WI38 (cell line): ENCODE measurements at regions not wholly inside any gene's neighbourhood (a gene's known extent, or its start where the extent isn't known, plus 50 kb on each side); places are given as distances from the start of the nearest gene placed in this dataset.
"Not testable (repeated sequence)": the region's sequence is repeated elsewhere in the genome, so short reads cannot be mapped to it uniquely, and the experiment has no call there.

Source experiments
- H3K4me3 ChIP-seq: 2 replicates; pipeline ENCODE4 v1.5.1; 2011; ENCODE audit warnings: low read depth, mild to moderate bottlenecking, control low read depth, low read length
- CTCF ChIP-seq: IDR thresholded peaks from 2 replicates; pipeline ENCODE4 v1.5.1; 2012; ENCODE audit warnings: low read depth, mild to moderate bottlenecking, control low read depth, low read length

DNA sequence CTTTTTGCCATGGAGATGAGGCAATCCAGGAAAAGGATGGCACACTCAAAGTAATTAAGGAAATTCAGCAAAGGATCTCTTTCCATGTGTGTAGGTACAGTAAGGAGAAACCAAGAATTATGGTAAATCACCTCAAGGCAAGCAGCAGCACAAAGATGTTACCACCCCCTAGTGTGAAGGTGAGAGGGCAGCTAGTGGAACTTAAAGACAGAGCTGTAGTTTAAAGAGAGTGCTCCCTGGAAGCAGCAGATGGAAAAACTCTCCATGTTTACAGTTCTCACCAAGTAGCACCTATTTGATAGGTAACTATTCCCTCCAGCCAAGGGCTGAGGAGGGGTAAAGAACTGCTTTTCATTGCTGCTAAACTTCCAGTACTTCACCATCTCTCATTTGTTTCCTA, 860.4 kb upstream of the CRIM1 start:
- H3K4me3 ChIP-seq, result no peak overlapping the region
- TF ChIP-seq CTCF, result no peak

DNA sequence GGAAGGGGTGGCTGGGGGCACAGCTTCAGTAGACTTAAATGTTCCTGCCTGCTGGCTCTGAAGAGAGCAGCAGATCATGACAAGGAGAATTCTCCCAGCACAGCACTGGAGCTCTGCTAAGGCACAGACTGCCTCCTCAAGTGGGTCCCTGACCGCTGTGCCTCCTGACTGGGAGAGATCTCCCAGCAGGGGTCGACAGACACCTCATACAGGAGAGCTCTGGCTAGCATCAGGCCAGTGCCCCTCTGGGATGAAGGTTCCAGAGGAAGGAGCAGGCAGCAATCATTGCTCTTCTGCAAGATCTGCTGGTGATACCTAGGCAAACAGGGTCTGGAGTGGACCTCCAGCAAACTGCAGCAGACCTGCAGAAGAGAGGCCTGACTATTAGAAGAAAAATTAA, 877.5 kb upstream of the CRIM1 start:
- not testable (repeated sequence) for H3K4me3 ChIP-seq

- H3K4me3 ChIP-seq, result no peak overlapping the region
- no peak for TF ChIP-seq CTCF
These were observed 887.3 kb upstream of the CRIM1 start for GRCh38 chr2:35468245-35468644.

DNA sequence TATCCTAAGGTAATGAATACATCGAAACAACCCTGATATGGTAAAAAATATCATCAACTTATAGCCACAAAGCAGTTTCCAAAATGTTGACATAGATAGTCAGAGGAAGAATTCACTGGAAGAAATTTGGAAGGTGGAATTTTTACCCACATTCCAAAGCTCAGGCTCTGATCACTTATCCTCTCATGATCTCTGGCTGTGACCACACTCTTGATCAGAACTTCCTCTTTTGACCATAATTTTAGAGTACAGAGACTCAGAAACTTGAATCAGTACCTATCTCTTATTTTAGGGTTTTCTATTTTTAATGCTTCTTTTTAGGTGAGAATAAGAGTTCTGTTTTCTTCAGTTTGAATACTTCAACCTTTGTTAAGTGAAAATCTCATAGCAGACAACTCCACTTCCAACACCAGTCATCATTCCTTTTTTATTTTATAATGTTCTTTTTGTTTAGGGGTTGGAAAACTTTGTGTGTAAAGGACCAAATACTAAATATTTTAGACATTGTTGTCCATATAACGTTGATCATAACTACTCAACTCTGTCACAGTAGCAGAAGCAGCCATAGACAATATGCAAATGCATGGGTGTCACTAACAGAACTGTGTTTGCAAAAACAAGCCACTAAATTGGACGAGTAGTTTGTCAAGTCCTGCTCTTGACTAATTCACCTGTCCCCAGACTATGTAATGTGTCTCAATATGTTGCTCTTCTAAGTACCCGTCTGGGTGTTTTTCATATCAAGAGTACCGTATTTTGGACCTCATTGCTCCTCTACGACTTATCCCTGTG, 891.6 kb upstream of the CRIM1 start:
- H3K4me3 ChIP-seq, result no peak overlapping the region
- TF ChIP-seq CTCF, result no peak

GRCh38 chr2:35462226-35462998, 893.2 kb upstream of the CRIM1 start:
- H3K4me3 ChIP-seq, result no peak overlapping the region
- no peak for TF ChIP-seq CTCF

DNA sequence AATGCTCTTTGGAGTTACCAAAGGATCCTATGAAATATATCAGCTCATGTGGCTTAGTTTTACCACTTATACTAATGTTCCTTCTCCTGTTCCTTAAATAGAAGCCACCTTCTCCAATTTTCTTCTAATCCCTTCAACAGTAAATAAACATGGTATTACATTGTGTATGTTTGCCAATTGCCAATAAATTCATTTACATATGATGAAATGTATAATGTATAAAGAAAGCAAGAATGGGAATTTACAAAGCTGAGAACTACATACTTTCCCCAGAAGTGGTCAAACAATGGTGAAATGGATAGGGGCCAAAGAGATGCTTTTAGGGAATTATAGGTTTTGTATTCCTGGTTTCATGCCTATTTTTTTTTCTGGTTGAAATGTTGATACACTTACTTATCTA, 894.2 kb upstream of the CRIM1 start:
- TF ChIP-seq CTCF, result no peak
- H3K4me3 ChIP-seq, result no peak overlapping the region

DNA sequence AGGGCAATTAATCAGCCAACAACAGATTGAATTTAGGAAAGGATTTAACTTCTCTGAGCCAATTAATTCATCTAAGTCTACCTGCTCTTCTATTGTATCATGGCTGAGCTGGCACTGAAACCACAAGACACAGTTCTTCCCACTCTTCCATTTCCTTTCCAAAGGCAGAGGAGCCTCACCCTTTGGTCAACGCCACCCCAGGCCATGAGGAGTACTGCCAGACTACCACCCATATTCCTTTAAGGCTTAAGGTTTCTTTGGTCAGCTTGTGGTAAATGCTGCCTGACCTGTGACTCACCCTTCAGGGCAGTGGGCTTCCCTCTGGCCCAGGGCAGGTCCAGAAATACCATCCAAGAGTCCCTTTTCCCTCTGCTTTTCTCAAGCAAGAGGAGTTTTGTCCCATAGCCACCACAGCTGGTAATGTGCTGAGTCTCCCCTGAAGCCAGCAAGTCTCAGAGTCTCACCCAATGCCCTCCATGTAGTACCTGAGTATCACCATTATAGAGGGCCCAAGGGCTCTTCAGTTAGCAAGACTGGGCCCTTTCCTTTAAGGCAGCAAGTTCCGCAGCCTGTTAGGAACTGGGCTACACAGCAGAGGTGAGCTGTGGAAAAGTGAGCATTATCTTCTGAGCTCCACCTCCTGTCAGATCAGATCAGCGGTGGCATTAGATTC, 900.5 kb upstream of the CRIM1 start:
- no peak for TF ChIP-seq CTCF
- H3K4me3 ChIP-seq, result no peak overlapping the region
